Endothelial cell of umbilical vein (primary cell): ENCODE measurements at regions not wholly inside any gene's neighbourhood (a gene's known extent, or its start where the extent isn't known, plus 50 kb on each side); places are given as distances from the start of the nearest gene placed in this dataset.

Experiments used
- MAX ChIP-seq: IDR thresholded peaks from 2 replicates; pipeline ENCODE4 v1.6.1; 2011; ENCODE audit not compliant: insufficient read depth, insufficient read length
- POLR2AphosphoS5 ChIP-seq: IDR thresholded peaks from 2 replicates; pipeline ENCODE4 v1.6.1; 2012; ENCODE audit warnings: low read depth, mild to moderate bottlenecking, control low read depth, low read length, moderate library complexity; ENCODE audit not compliant: insufficient read depth

GRCh38 chr12:30458453-30458852 lies 237.2 kb downstream of the IPO8 start:
- TF ChIP-seq POLR2AphosphoS5 (no peak), MAX (no peak)
